ENCODE measurements at regions not wholly inside any gene's neighbourhood (a gene's known extent, or its start where the extent isn't known, plus 50 kb on each side); places are given as distances from the start of the nearest gene placed in this dataset.

- H3K4me1 ChIP-seq: no peaks in the 10 kb centered on the region
- H3K9me3 ChIP-seq: no peaks in the 10 kb centered on the region
- H3K4me3 ChIP-seq: no peak overlapping the region
- intact Hi-C loops (cut with DNase I; ENCODE audit: low total_unique reads): loop anchor here (5.0 kb wide), 1 partner anchor 737 kb away; no protein-coding TSS in a partner anchor
- H3K36me3 ChIP-seq: no peaks in the 10 kb centered on the region
- H3K27me3 ChIP-seq: no peaks in the 10 kb centered on the region
- no peak for DNase-seq (ENCODE audit: low spot score in 2 of 2)
- no peak overlapping the region for H3K27ac ChIP-seq
- no peak for TF ChIP-seq CTCF (IDR thresholded peaks at IDR 0.05)
- no peak for TF ChIP-seq POLR2AphosphoS5 (IDR thresholded peaks at IDR 0.05)
- TF ChIP-seq POLR2A (IDR thresholded peaks at IDR 0.05): no peak
These were observed 222.6 kb upstream of the MARCKS start for GRCh38 chr6:113634352-113635163.

- DNase-seq (ENCODE audit: low spot score in 2 of 2): no peak
- Histone ChIP-seq H3K4me3 (no peak overlapping the region), H3K36me3 (no peaks in the 10 kb centered on the region), H3K4me1 (no peaks in the 10 kb centered on the region), H3K9me3 (no peaks in the 10 kb centered on the region), H3K27ac (no peak overlapping the region), H3K27me3 (no peaks in the 10 kb centered on the region)
- intact Hi-C loops (cut with DNase I; ENCODE audit: low total_unique reads): loop anchor here (5.0 kb wide), 1 partner anchor 738 kb away; no protein-coding TSS in a partner anchor
- TF ChIP-seq CTCF (IDR thresholded peaks at IDR 0.05) (no peak), POLR2AphosphoS5 (IDR thresholded peaks at IDR 0.05) (no peak)
These were observed 221.7 kb upstream of the MARCKS start for GRCh38 chr6:113635222-113635986.

GRCh38 chr6:113636357-113636824 lies 220.8 kb upstream of the MARCKS start:
- no peak overlapping the region for H3K27ac ChIP-seq
- H3K4me3 ChIP-seq: no peak overlapping the region
- H3K9me3 ChIP-seq: no peaks in the 10 kb centered on the region
- no peaks in the 10 kb centered on the region for H3K27me3 ChIP-seq
- intact Hi-C loops (cut with DNase I; ENCODE audit: low total_unique reads): loop anchor here (5.0 kb wide), 1 partner anchor 739 kb away; no protein-coding TSS in a partner anchor
- no peaks in the 10 kb centered on the region for H3K4me1 ChIP-seq
- TF ChIP-seq POLR2A (IDR thresholded peaks at IDR 0.05) (no peak), CTCF (IDR thresholded peaks at IDR 0.05) (no peak), POLR2AphosphoS5 (IDR thresholded peaks at IDR 0.05) (no peak)
- no peaks in the 10 kb centered on the region for H3K36me3 ChIP-seq
- no peak for DNase-seq (ENCODE audit: low spot score in 2 of 2)

- H3K9me3 ChIP-seq: no peaks in the 10 kb centered on the region
- no peak for DNase-seq (ENCODE audit: low spot score in 2 of 2)
- intact Hi-C loops (cut with DNase I; ENCODE audit: low total_unique reads): no loop called here
- H3K27me3 ChIP-seq: no peaks in the 10 kb centered on the region
- H3K4me1 ChIP-seq: no peaks in the 10 kb centered on the region
- no peak overlapping the region for H3K27ac ChIP-seq
- no peak overlapping the region for H3K4me3 ChIP-seq
- H3K36me3 ChIP-seq: no peaks in the 10 kb centered on the region
- TF ChIP-seq POLR2AphosphoS5 (IDR thresholded peaks at IDR 0.05) (no peak), POLR2A (IDR thresholded peaks at IDR 0.05) (no peak), CTCF (IDR thresholded peaks at IDR 0.05) (no peak)
These were observed 217.1 kb upstream of the MARCKS start for GRCh38 chr6:113640051-113640450.
